Mammary epithelial cell (primary cell): ENCODE measurements at regions not wholly inside any gene's neighbourhood (a gene's known extent, or its start where the extent isn't known, plus 50 kb on each side); places are given as distances from the start of the nearest gene placed in this dataset.
"Not testable (repeated sequence)": the region's sequence is repeated elsewhere in the genome, so short reads cannot be mapped to it uniquely, and the experiment has no call there.

Source experiments
- EZH2 ChIP-seq: IDR thresholded peaks from 2 replicates; pipeline ENCODE4 v1.6.1; 2012; ENCODE audit warnings: low read length, inconsistent platforms, borderline replicate concordance
- TF ChIP-seq, protein P1 (sequence below), 2 donors: IDR thresholded peaks in 1 of 2; conservative IDR thresholded peaks in 1 of 2; 2 replicates each; pipeline ENCODE4 v1.5.1; 2011 to 2012; ENCODE audit warnings: inconsistent platforms in 2 of 2, low read length in 2 of 2, mild to moderate bottlenecking in 2 of 2, control low read depth in 1 of 2, low read depth in 1 of 2; ENCODE audit not compliant: insufficient read depth in 1 of 2; ENCODE audit errors: extremely low read depth in 1 of 2

DNA sequence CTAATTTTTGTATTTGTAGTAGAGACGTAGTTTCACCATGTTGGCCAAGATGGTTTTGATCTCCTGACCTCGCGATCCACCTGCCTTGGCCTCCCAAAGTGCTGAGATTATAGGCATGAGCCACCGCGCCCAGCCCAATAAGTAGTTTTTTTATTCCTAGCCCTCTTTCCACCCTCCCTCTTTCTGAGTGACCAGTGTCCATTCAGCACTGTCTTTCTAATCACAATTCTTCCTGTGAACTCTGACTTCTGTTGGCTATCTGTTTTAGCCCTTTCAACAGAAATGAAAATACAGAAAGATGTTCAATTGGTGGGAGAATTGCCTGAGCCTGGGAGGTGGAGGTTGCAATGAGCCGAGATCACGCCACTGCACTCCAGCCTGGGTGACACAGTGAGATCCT lies 122.3 kb upstream of the LIFR start:
- TF ChIP-seq, protein P1, sequence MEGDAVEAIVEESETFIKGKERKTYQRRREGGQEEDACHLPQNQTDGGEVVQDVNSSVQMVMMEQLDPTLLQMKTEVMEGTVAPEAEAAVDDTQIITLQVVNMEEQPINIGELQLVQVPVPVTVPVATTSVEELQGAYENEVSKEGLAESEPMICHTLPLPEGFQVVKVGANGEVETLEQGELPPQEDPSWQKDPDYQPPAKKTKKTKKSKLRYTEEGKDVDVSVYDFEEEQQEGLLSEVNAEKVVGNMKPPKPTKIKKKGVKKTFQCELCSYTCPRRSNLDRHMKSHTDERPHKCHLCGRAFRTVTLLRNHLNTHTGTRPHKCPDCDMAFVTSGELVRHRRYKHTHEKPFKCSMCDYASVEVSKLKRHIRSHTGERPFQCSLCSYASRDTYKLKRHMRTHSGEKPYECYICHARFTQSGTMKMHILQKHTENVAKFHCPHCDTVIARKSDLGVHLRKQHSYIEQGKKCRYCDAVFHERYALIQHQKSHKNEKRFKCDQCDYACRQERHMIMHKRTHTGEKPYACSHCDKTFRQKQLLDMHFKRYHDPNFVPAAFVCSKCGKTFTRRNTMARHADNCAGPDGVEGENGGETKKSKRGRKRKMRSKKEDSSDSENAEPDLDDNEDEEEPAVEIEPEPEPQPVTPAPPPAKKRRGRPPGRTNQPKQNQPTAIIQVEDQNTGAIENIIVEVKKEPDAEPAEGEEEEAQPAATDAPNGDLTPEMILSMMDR (conservative IDR thresholded peaks at IDR 0.05 in 1 of 2, IDR thresholded peaks at IDR 0.05 in 1 of 2; ENCODE audit: extremely low read depth in 1 of 2, insufficient read depth in 1 of 2, low read depth in 1 of 2, low read length in 2 of 2), result not testable (repeated sequence)
- TF ChIP-seq EZH2, result not testable (repeated sequence)
